Loucy (cell line): ENCODE measurements at regions not wholly inside any gene's neighbourhood (a gene's known extent, or its start where the extent isn't known, plus 50 kb on each side); places are given as distances from the start of the nearest gene placed in this dataset.

Experiments used
- H2AFZ ChIP-seq: fragments of 200-600 bp; sonication (generic); 2 replicates; pipeline ENCODE4 v1.6.0; 2016; ENCODE audit warnings: antibody characterized with exemption, mild to moderate bottlenecking, low read length, moderate library complexity
- H3F3A ChIP-seq: fragments of 200-600 bp; 2 replicates; pipeline ENCODE4 v1.6.0; 2016; ENCODE audit warnings: antibody characterized with exemption, low read depth, mild to moderate bottlenecking
- H3K27me3 ChIP-seq: fragments of 200-600 bp; sonication (generic); 2 replicates; pipeline ENCODE4 v1.6.1; 2014; ENCODE audit warnings: low read length, mild to moderate bottlenecking; ENCODE audit not compliant: insufficient read depth, poor library complexity, severe bottlenecking
- H3K36me3 ChIP-seq: fragments of 200-600 bp; sonication (generic); 2 replicates; pipeline ENCODE4 v1.6.1; 2016; ENCODE audit warnings: low read length; ENCODE audit not compliant: insufficient read depth
- H3K4me1 ChIP-seq: fragments of 200-600 bp; sonication (generic); 2 replicates; pipeline ENCODE4 v1.5.1; 2014; ENCODE audit warnings: low read length, mild to moderate bottlenecking; ENCODE audit not compliant: insufficient read depth, poor library complexity, severe bottlenecking
- H3K4me2 ChIP-seq: fragments of 200-600 bp; sonication (generic); 2 replicates; pipeline ENCODE4 v1.6.0; 2014; ENCODE audit warnings: antibody characterized with exemption, low read length, low read depth, mild to moderate bottlenecking; ENCODE audit not compliant: poor library complexity, severe bottlenecking
- H3K4me3 ChIP-seq: fragments of 200-600 bp; sonication (generic); 2 replicates; pipeline ENCODE4 v1.5.1; 2014; ENCODE audit warnings: low read length, mild to moderate bottlenecking, mixed read lengths; ENCODE audit not compliant: poor library complexity, severe bottlenecking
- H3K79me2 ChIP-seq: fragments of 200-600 bp; sonication (generic); 2 replicates; pipeline ENCODE4 v1.6.1; 2014; ENCODE audit warnings: low read length; ENCODE audit not compliant: insufficient read depth
- H3K9ac ChIP-seq: fragments of 200-600 bp; sonication (generic); 2 replicates; pipeline ENCODE4 v1.6.0; 2014; ENCODE audit warnings: mild to moderate bottlenecking, low read depth, low read length, moderate library complexity; ENCODE audit not compliant: poor library complexity, severe bottlenecking
- H3K9me2 ChIP-seq: fragments of 200-600 bp; sonication (generic); replicated peaks from 2 replicates; pipeline ENCODE4 v1.6.1; 2016; ENCODE audit warnings: low read depth, low read length, mixed read lengths
- H3K9me3 ChIP-seq: fragments of 200-600 bp; sonication (generic); 2 replicates; pipeline ENCODE4 v1.6.1; 2014; ENCODE audit warnings: mild to moderate bottlenecking, antibody characterized with exemption, low read length, low read depth; ENCODE audit not compliant: insufficient read depth
- H4K20me1 ChIP-seq: fragments of 200-600 bp; sonication (generic); 2 replicates; pipeline ENCODE4 v1.6.0; 2014; ENCODE audit warnings: antibody characterized with exemption, low read length, mild to moderate bottlenecking; ENCODE audit not compliant: insufficient read depth, poor library complexity, severe bottlenecking
- EZH2phosphoT487 ChIP-seq: fragments of 200-600 bp; IDR thresholded peaks from 2 replicates; pipeline ENCODE4 v1.6.1; 2018; ENCODE audit warnings: antibody characterized with exemption, mild to moderate bottlenecking, moderate library complexity, borderline replicate concordance
- TF ChIP-seq, protein P1 (sequence below): fragments of 200-600 bp; sonication (generic); conservative IDR thresholded peaks from 2 replicates; pipeline ENCODE4 v1.5.1; 2014; ENCODE audit warnings: mild to moderate bottlenecking, antibody characterized with exemption, low read length

DNA sequence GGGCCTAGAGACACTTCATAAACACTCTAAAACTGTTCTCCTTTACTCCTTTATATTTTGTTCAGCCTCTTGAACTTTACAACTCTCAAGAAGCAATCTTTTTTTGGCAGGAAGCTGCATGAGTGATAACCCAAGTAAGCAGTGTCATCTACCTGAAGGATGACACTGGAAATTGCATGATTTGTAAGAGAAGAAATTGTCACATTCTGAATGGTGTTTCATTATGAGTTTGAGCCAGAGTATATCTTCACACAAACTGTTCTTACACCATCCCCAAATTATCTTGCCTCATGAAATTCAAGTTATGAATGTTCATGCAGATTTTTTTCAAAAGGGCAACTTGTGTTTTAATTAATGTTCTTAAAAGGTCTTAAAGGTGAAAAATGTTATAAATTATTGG lies 799.3 kb downstream of the TBC1D32 start:
- H3K27me3 ChIP-seq = no peaks in the 10 kb centered on the region
- H3K4me1 ChIP-seq = no peaks in the 10 kb centered on the region
- no peaks in the 10 kb centered on the region for H3K36me3 ChIP-seq

DNA sequence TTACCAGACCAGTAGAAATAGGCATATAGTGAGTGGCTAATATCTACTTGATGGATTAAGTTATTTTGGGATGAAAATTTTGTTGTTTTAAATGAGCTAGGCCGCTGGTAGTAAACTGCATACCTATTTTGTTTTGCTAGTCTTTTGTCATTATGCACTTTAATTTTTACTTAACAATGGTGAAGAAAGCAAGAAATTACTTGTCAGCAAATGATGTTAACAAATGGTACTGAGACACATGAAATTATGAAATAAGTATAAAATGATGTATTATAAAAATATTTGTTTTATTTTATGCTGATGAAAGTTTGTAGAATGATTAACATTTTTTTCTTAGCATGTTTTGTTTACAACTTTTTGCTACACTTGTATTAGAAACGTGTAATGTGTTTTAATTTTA lies 807.7 kb downstream of the TBC1D32 start:
- H3K4me1 ChIP-seq = no peaks in the 10 kb centered on the region
- no peaks in the 10 kb centered on the region for H3K9me2 ChIP-seq
- no peak overlapping the region for H3K9ac ChIP-seq
- H3K36me3 ChIP-seq = no peaks in the 10 kb centered on the region
- no peaks in the 10 kb centered on the region for H3K9me3 ChIP-seq
- no peaks in the 10 kb centered on the region for H4K20me1 ChIP-seq
- no peak for TF ChIP-seq EZH2phosphoT487
- TF ChIP-seq, protein P1, sequence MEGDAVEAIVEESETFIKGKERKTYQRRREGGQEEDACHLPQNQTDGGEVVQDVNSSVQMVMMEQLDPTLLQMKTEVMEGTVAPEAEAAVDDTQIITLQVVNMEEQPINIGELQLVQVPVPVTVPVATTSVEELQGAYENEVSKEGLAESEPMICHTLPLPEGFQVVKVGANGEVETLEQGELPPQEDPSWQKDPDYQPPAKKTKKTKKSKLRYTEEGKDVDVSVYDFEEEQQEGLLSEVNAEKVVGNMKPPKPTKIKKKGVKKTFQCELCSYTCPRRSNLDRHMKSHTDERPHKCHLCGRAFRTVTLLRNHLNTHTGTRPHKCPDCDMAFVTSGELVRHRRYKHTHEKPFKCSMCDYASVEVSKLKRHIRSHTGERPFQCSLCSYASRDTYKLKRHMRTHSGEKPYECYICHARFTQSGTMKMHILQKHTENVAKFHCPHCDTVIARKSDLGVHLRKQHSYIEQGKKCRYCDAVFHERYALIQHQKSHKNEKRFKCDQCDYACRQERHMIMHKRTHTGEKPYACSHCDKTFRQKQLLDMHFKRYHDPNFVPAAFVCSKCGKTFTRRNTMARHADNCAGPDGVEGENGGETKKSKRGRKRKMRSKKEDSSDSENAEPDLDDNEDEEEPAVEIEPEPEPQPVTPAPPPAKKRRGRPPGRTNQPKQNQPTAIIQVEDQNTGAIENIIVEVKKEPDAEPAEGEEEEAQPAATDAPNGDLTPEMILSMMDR = no peak
- H3K27me3 ChIP-seq = no peaks in the 10 kb centered on the region
- H3K79me2 ChIP-seq = no peaks in the 10 kb centered on the region
- H3K4me3 ChIP-seq = no peak overlapping the region
- H3K4me2 ChIP-seq = no peak overlapping the region
- no peaks in the 10 kb centered on the region for H3F3A ChIP-seq
- no peak overlapping the region for H2AFZ ChIP-seq

More for the DNA sequence above, 799.3 kb downstream of the TBC1D32 start:
- Histone ChIP-seq H3F3A (no peaks in the 10 kb centered on the region), H3K9ac (no peak overlapping the region), H3K79me2 (no peaks in the 10 kb centered on the region), H3K9me3 (no peaks in the 10 kb centered on the region), H2AFZ (no peak overlapping the region), H3K4me3 (no peak overlapping the region), H3K9me2 (no peaks in the 10 kb centered on the region), H4K20me1 (no peaks in the 10 kb centered on the region), H3K4me2 (no peak overlapping the region)
- no peak for TF ChIP-seq EZH2phosphoT487

DNA sequence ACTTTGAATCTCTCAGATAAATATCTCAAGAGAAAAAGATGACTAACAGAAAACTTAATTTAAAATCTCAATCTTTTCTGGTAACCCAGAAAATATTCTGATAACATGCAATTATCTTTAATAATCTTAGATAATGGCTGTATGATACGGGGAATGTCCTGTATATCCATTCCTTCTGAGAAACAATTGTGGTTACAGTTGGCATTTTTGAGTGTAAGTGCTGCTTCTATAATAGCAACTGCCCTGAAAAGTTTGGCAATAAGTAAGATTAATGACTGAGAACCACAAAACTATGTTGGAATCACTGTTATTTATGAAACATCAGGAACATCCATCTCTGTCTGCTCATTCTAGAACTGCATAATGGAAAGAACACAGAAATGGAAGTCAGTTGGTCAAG lies 819.7 kb downstream of the TBC1D32 start:
- H3K79me2 ChIP-seq = no peaks in the 10 kb centered on the region
- H3K4me2 ChIP-seq = no peak overlapping the region
- no peaks in the 10 kb centered on the region for H4K20me1 ChIP-seq
- H3K27me3 ChIP-seq = no peaks in the 10 kb centered on the region
- H3K4me1 ChIP-seq = no peaks in the 10 kb centered on the region
- H3F3A ChIP-seq = no peaks in the 10 kb centered on the region
- no peak overlapping the region for H3K4me3 ChIP-seq
- no peaks in the 10 kb centered on the region for H3K36me3 ChIP-seq
- TF ChIP-seq, protein P1 = no peak
- no peak overlapping the region for H3K9ac ChIP-seq
- H3K9me3 ChIP-seq = no peaks in the 10 kb centered on the region
- no peak overlapping the region for H2AFZ ChIP-seq
- no peaks in the 10 kb centered on the region for H3K9me2 ChIP-seq

DNA sequence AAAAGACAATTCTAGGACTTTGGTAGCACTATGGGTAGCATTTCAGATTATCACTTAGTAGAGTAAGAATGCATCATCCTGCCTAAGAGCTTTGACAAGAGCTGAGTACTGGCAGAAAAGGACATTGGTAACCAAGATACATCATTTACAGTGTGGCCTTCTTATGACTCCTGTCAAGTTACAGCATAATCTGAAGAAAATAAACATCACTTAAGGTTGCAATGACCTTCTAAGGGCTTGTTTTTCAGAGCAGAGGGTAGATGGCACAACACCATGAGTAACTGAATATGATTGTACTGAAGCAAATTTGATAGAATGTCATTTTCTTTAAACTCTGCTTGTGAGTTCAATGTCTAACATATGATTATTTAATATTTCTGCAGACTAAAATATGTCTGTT lies 822.6 kb downstream of the TBC1D32 start:
- H3K36me3 ChIP-seq = no peaks in the 10 kb centered on the region
- no peak overlapping the region for H3K4me2 ChIP-seq
- no peaks in the 10 kb centered on the region for H3K27me3 ChIP-seq
- no peaks in the 10 kb centered on the region for H3K9me3 ChIP-seq
- no peak for TF ChIP-seq EZH2phosphoT487
- TF ChIP-seq, protein P1 = no peak
- no peaks in the 10 kb centered on the region for H3K9me2 ChIP-seq
- no peak overlapping the region for H3K9ac ChIP-seq
- H3K79me2 ChIP-seq = no peaks in the 10 kb centered on the region
- H3F3A ChIP-seq = no peaks in the 10 kb centered on the region
- no peak overlapping the region for H2AFZ ChIP-seq
- H3K4me1 ChIP-seq = no peaks in the 10 kb centered on the region
- no peak overlapping the region for H3K4me3 ChIP-seq
- H4K20me1 ChIP-seq = no peaks in the 10 kb centered on the region
